Upper lobe of left lung (tissue), 4 donors: ENCODE measurements at regions not wholly inside any gene's neighbourhood (a gene's known extent, or its start where the extent isn't known, plus 50 kb on each side); places are given as distances from the start of the nearest gene placed in this dataset.

Source experiments
- CTCF ChIP-seq, 6 experiments: fragments of 450-650 bp in 4 of 6; fragments of 200-600 bp in 2 of 6; sonication (generic) in 2 of 6; IDR thresholded peaks; one replicate each; pipeline ENCODE4 v1.5.1; 2016 to 2019; ENCODE audit warnings: antibody characterized with exemption in 6 of 6
- EP300 ChIP-seq, 4 donors: sonication (generic); formaldehyde crosslinking; IDR thresholded peaks; one replicate each; pipeline ENCODE4 v1.5.1; 2017; ENCODE audit warnings: antibody characterized with exemption in 4 of 4, control low read depth in 2 of 4
- POLR2AphosphoS5 ChIP-seq, 2 donors: sonication (generic); formaldehyde crosslinking; IDR thresholded peaks; one replicate each; pipeline ENCODE4 v1.5.1; 2017; ENCODE audit warnings: antibody characterized with exemption in 2 of 2

GRCh38 chr6:130761286-130761685 lies 65.9 kb upstream of the SMLR1 start:
- no peak for TF ChIP-seq CTCF (IDR thresholded peaks at IDR 0.05)
- TF ChIP-seq POLR2AphosphoS5 (IDR thresholded peaks at IDR 0.05) = no peak
- no peak for TF ChIP-seq EP300 (IDR thresholded peaks at IDR 0.05)
